Superior temporal gyrus (tissue), 1 donor: ENCODE measurements at regions not wholly inside any gene's neighbourhood (a gene's known extent, or its start where the extent isn't known, plus 50 kb on each side); places are given as distances from the start of the nearest gene placed in this dataset.
"Not testable (repeated sequence)": the region's sequence is repeated elsewhere in the genome, so short reads cannot be mapped to it uniquely, and the experiment has no call there.

Experiments
- DNase-seq: peaks from one replicate; pipeline ENCODE4 v3.0.0-alpha.2; 2016; ENCODE audit errors: extremely low spot score

- DNase-seq = no peak
Observed at GRCh38 chr2:142757111-142757510, 120.4 kb upstream of the KYNU start.

DNA sequence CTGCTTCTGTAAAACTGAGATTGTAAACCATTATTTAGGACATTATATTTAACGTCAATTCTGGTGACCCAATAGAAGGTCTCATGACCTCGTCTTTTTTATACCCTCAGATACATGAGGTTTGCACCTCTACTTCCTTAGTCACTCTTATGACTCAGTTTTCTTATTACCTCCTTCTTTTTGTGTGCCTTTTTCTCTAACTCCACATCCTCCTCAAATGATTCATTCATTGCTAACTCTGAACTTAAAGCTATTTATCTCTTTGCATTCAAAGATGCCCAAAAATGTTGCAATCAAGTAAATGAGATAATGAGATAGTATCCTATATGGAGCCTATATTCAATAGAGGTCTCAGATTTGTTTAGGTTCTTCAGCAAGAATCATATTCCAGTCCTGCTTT lies 121.0 kb upstream of the KYNU start:
- peak; percentile 24 for DNase-seq

GRCh38 chr2:142755191-142755590 lies 122.3 kb upstream of the KYNU start:
- DNase-seq = no peak

DNA sequence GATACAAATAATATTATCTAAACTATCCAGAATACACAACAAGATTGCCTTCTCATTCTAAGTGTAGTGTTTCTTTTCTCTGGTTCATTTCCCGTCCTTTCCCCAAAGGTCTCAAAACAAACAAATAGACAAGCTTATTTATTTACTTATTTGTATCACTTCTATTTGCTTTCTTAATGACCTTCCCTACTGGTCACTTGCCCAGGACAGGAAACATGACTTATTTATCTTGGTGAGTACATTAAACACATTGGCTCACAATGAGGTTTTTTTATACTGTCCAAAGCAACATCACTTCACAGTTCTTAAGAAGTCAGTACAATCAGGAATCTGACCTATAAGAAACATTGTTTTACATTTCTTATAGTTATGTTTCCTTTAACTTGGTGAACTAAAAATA lies 123.3 kb upstream of the KYNU start:
- DNase-seq = no peak

DNA sequence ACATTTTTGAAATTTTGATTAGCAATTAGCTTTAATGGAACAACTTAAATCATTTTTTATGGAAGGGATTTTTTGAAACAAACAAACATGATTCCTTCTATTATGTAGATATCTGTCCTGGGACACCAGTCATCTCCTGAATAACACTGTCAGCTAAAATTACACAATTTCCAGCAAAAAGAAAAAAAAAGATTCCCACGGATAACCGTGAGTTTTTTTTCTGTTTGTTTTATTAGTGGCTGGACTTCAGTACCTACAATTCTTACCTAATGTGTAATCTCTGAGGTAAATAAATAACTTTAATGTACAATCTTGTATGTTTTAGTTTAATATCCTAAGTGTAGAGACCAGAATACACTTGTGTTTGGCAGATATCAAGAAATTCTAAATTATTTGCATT lies 126.6 kb upstream of the KYNU start:
- DNase-seq = no peak

- no peak for DNase-seq
Observed at GRCh38 chr2:142748559-142749099, 128.8 kb upstream of the KYNU start.

GRCh38 chr2:142745691-142746090 lies 131.8 kb upstream of the KYNU start:
- DNase-seq = no peak

DNA sequence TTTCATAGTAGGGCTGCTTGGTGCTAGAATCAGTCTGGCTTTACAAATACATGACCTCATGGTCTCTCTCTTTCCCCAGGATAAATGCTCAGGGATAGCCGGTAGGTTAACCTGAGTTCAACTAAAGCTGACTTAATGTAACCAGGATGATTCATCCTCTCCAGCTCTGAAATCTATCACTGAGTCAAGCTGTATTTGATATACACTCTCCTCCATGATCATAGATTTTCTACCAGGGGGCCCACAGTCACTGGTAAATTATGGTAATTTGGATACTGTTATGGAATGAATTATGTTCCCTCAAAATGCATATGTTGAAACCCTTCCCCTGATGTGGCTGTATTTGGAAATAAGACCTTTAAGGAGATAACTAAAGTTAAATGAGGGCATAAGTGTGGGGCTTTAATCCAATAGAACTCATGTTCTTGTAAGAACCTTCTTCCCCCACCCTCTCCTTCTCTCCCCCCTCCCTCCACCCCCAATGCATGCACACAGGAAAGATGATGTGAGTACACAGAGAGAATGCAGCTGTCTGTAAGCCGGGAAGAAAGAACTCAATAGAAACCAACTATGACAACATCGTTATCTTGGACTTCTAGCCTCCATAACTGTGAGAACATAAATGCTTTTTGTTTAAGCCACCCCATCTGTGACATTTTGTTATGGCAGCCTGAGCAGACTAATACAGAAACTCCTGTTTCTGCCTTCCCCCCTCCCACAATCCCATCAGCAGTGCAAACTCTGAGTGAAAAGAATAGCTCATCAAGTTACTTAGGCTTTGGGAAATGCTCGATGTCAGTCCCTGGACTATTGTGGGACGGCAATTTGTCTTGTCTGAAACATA lies 134.9 kb upstream of the KYNU start:
- DNase-seq = peak; percentile 34

DNA sequence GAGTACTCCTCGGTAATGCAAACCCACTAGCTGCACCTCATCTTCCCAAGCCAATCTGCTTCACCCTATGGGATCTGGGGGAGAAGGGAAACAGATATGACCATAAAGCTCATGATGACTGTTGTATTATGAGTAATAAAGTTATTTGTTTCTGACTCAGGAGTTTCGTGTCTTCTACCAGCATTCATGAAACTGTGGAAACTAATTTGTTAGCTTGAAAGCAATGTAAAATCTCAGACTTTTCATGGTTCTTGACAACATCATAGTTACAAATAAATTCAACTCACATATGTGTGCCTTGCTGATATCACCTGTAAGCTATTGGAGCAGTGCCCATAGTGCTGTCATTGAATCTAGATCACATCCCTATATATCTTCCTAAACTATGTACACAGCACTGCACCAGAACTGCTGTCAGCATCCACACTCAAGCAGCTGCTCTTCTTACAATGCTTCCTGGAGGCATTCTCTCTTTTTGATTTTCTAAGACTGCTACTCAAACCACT lies 135.6 kb upstream of the KYNU start:
- no peak for DNase-seq

GRCh38 chr2:142734770-142735169 lies 142.7 kb upstream of the KYNU start:
- no peak for DNase-seq

DNA sequence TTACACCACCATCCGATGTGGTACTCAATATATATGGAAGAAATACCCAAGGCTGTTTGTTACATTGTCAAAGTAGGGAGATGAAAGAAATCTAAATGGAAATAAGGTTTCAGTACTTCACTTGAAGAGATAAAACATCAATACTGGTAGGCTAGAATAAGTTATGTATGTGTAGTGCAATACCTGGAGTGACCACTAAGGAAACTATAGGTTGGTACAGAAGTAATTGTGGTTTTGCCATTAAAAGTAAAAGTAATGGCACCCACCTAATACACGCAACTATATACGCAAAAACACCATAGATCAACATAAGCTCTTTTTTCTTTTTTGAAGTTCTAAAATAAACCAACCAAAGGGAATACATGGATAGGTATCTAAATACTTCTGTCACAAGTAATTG lies 143.2 kb upstream of the KYNU start:
- DNase-seq = no peak

DNA sequence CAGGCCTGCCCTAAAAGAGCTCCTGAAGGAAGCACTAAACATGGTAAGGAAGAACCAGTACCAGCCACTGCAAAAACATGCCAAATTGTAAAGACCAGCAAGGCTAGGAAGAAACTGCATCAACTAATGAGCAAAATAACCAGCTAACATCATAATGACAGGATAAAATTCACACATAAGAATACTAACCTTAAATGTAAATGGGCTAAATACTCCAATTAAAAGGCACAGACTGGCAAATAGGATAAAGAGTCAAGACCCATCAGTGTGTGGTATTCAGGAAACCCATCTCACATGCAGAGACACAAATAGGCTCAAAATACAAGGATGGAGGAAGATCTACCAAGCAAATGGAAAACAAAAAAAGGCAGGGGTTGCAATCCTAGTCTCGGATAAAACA lies 147.7 kb upstream of the KYNU start:
- DNase-seq = not testable (repeated sequence)

GRCh38 chr2:142727821-142728478 lies 149.5 kb upstream of the KYNU start:
- not testable (repeated sequence) for DNase-seq

DNA sequence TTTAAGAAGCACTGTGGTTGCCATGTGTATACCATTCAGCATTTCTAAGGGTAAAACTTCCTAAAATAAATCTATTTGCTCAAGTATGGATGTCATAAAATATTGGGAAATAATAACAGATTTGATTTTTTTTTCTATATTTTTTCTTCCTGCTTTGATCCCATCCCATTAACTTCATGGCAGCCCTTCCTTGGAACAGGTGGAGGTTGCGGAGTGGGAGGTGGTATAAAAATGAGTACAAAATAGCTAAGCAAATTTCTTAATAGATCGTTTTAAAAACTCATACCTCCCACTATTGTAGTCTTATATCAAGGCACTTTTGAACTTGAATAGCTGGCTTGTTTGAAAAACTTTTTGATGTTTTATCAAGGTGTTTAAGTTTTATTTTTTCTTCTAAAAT lies 152.1 kb upstream of the KYNU start:
- DNase-seq = no peak

DNA sequence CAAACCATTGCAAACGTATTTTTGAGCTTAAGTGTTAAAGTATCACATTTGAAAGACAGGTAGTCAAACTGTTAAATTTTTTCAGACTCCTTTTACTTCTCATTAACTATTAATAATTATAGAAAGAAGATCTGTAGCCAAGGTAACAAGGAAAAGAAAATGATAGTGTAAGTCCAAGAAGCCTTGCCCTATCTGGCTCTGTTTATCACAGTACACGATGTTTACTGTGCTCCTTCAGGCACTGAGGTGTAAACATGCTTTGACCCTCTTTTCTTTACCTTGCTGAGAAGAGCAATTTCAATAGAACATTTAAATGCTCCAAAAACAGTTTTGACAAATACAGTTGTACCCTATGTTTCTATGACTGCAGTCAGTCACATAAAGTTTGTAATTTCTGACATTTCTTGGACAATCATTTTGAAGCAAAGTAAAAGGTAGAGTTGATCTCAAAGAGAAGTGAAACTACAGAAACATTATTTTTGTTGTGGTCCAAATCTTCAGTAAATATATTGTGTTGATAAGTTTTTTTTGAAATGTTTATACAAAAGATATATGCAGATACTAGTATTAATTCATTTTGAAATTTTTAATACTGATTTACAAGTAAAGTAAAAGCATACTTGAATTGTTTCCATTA lies 152.6 kb upstream of the KYNU start:
- no peak for DNase-seq

GRCh38 chr2:142724186-142724585 lies 153.3 kb upstream of the KYNU start:
- DNase-seq = no peak

- no peak for DNase-seq
Observed at GRCh38 chr2:142723236-142723635, 154.2 kb upstream of the KYNU start.

- no peak for DNase-seq
Observed at GRCh38 chr2:142722569-142722968, 154.9 kb upstream of the KYNU start.

GRCh38 chr2:142722086-142722485 lies 155.4 kb upstream of the KYNU start:
- DNase-seq = no peak

GRCh38 chr2:142721015-142721414 lies 156.4 kb upstream of the KYNU start:
- no peak for DNase-seq

GRCh38 chr2:142718576-142719155 lies 158.8 kb upstream of the KYNU start:
- DNase-seq = no peak
